Adrenal gland (tissue), 9 donors: ENCODE measurements at regions not wholly inside any gene's neighbourhood (a gene's known extent, or its start where the extent isn't known, plus 50 kb on each side); places are given as distances from the start of the nearest gene placed in this dataset.

Source experiments
- DNase-seq, 7 donors: peaks; one replicate each; pipeline ENCODE4 v3.0.0-alpha.2; 2019 to 2020
- H3K27ac ChIP-seq, 5 donors: fragments of 200-600 bp; sonication (generic) in 4 of 5; 1 replicate in 3 of 5; 2 replicates in 2 of 5; pipeline versions ENCODE4 v1.5.1 to v1.8.0; 2016 to 2020; ENCODE audit warnings: mild to moderate bottlenecking in 1 of 5
- H3K27me3 ChIP-seq: fragments of 200-600 bp; 2 replicates; pipeline ENCODE4 v1.8.0; 2021
- H3K36me3 ChIP-seq, 2 donors: fragments of 200-600 bp; replicated peaks in 1 of 2; 1 replicate in 1 of 2; 2 replicates in 1 of 2; pipeline versions ENCODE4 v1.5.1 to v1.8.0; 2018 to 2022
- H3K4me1 ChIP-seq, 2 donors: fragments of 200-600 bp; replicated peaks in 1 of 2; 1 replicate in 1 of 2; 2 replicates in 1 of 2; pipeline versions ENCODE4 v1.5.1 to v1.8.0; 2018 to 2021
- H3K4me3 ChIP-seq, 4 donors: fragments of 200-600 bp; sonication (generic) in 3 of 4; one replicate each; pipeline ENCODE4 v1.5.1; 2016 to 2018
- H3K9me3 ChIP-seq, 3 donors: fragments of 200-600 bp; sonication (generic) in 1 of 3; replicated peaks in 1 of 3; 1 replicate in 2 of 3; 2 replicates in 1 of 3; pipeline versions ENCODE4 v1.5.1 to v1.8.0; 2016 to 2021
- POLR2A ChIP-seq, 2 donors: fragments of 450-650 bp; IDR thresholded peaks; one replicate each; pipeline ENCODE4 v1.6.1; 2017; ENCODE audit warnings: antibody characterized with exemption in 2 of 2, mild to moderate bottlenecking in 2 of 2, moderate library complexity in 1 of 2
- WGBS, 4 donors: extraction: QIAGEN DNeasy Blood & Tissue Kit in 2 of 4; methylation state at CpG; one replicate each; pipeline versions ENCODE4 v1.1.5 to v1.1.7; 2013 to 2017; 5-methylcytosine and 5-hydroxymethylcytosine counted together
- intact Hi-C, 2 donors: fragments of 100-400 bp; cut with DNase I; formaldehyde crosslinking; loops; one replicate each; pipeline versions ENCODE4 v1.14.1 to v1.15.0; 2022 to 2023
- TF ChIP-seq, protein P1 (sequence below), 6 experiments: fragments of 450-650 bp in 4 of 6; fragments of 200-600 bp in 2 of 6; sonication (generic) in 1 of 6; IDR thresholded peaks; 1 replicate in 5 of 6; 2 replicates in 1 of 6; pipeline versions ENCODE4 v1.5.1 to v1.8.0; 2016 to 2021; ENCODE audit warnings: antibody characterized with exemption in 6 of 6, mild to moderate bottlenecking in 2 of 6, moderate library complexity in 1 of 6
- donor health status: healthy with polysubstance abuse.
- donor health status: Bipolar disorder and iron deficiency.
- donor health status: DM: yes; HTN: yes; CAD: no.
- donor health status: DM: no; HTN: no; CAD: no.
- donor health status: DM: no; HTN: no; CAD: no.

DNA sequence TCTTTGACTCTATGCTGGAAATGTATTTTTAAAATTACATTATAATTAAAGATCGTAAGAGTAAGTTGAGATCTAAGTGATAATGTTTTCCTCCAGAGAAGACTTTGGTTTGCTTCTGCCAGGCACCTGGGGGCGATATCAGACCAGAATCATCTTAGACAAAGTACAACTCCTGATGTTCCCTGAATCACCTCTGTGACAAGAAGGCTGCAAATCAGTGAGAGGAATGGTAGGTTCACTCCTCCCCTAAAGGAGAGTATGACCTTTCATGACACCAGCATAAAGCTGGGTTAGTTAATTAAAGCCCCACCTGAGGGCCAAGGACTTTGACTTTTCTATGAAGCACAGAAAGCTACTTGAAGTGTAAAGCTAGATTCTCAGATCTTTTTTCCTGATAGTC lies 114.4 kb upstream of the DTNA start:
- H3K4me1 ChIP-seq = peaks cover 0 to 2% of the 10 kb centered on the region in 2 donors
- TF ChIP-seq, protein P1, sequence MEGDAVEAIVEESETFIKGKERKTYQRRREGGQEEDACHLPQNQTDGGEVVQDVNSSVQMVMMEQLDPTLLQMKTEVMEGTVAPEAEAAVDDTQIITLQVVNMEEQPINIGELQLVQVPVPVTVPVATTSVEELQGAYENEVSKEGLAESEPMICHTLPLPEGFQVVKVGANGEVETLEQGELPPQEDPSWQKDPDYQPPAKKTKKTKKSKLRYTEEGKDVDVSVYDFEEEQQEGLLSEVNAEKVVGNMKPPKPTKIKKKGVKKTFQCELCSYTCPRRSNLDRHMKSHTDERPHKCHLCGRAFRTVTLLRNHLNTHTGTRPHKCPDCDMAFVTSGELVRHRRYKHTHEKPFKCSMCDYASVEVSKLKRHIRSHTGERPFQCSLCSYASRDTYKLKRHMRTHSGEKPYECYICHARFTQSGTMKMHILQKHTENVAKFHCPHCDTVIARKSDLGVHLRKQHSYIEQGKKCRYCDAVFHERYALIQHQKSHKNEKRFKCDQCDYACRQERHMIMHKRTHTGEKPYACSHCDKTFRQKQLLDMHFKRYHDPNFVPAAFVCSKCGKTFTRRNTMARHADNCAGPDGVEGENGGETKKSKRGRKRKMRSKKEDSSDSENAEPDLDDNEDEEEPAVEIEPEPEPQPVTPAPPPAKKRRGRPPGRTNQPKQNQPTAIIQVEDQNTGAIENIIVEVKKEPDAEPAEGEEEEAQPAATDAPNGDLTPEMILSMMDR (IDR thresholded peaks at IDR 0.05) = peak; percentile 27 to 52 (median 44)
- no peak for TF ChIP-seq POLR2A (IDR thresholded peaks at IDR 0.05)
- H3K36me3 ChIP-seq = no peaks in the 10 kb centered on the region
- intact Hi-C loops = loop anchor here in 1 of 2 donors (5.0 kb wide), 1 partner anchor 197 kb away; no protein-coding TSS in a partner anchor
- H3K9me3 ChIP-seq = no peaks in the 10 kb centered on the region
- no peak overlapping the region for H3K4me3 ChIP-seq
- no peak overlapping the region for H3K27ac ChIP-seq
- H3K27me3 ChIP-seq = no peaks in the 10 kb centered on the region
- peak in 6 of 7 donors; percentile 15 to 55 (median 38) for DNase-seq
- WGBS, 4 donors = 32 to 48% (median 41%) methylated on average over 2 of the region's 2 CpGs

GRCh38 chr18:34598120-34598635 lies 111.9 kb upstream of the DTNA start:
- no peak overlapping the region for H3K27ac ChIP-seq
- H3K27me3 ChIP-seq = no peaks in the 10 kb centered on the region
- no peaks in the 10 kb centered on the region for H3K4me1 ChIP-seq
- intact Hi-C loops = loop anchor here in 1 of 2 donors (5.0 kb wide), 1 partner anchor 194 kb away; no protein-coding TSS in a partner anchor
- DNase-seq = no peak
- 79 to 92% (median 90%) methylated on average over 4 of the region's 4 CpGs for WGBS, 4 donors
- no peak for TF ChIP-seq POLR2A (IDR thresholded peaks at IDR 0.05)
- TF ChIP-seq, protein P1 (IDR thresholded peaks at IDR 0.05) = no peak
- no peaks in the 10 kb centered on the region for H3K36me3 ChIP-seq
- H3K9me3 ChIP-seq = no peaks in the 10 kb centered on the region
- H3K4me3 ChIP-seq = no peak overlapping the region

- no peak for TF ChIP-seq POLR2A (IDR thresholded peaks at IDR 0.05)
- TF ChIP-seq, protein P1 (IDR thresholded peaks at IDR 0.05) = no peak
- Histone ChIP-seq H3K27me3 (no peaks in the 10 kb centered on the region), H3K4me1 (peaks cover 0 to 5% of the 10 kb centered on the region in 2 donors), H3K4me3 (no peak overlapping the region), H3K27ac (no peak overlapping the region), H3K9me3 (no peaks in the 10 kb centered on the region), H3K36me3 (no peaks in the 10 kb centered on the region)
- intact Hi-C loops = no loop called here
- DNase-seq = no peak
These were observed 109.9 kb upstream of the DTNA start for GRCh38 chr18:34600158-34600557.

- Histone ChIP-seq H3K9me3 (no peaks in the 10 kb centered on the region), H3K4me3 (no peak overlapping the region), H3K4me1 (peaks cover 0 to 6% of the 10 kb centered on the region in 2 donors), H3K27me3 (no peaks in the 10 kb centered on the region), H3K27ac (no peak overlapping the region), H3K36me3 (no peaks in the 10 kb centered on the region)
- no peak for TF ChIP-seq POLR2A (IDR thresholded peaks at IDR 0.05)
- TF ChIP-seq, protein P1 (IDR thresholded peaks at IDR 0.05) = no peak
- intact Hi-C loops = no loop called here
- no peak for DNase-seq
- WGBS, 4 donors = 80 to 100% (median 81%) methylated on average over 1 to 2 of the region's 2 CpGs
These were observed 109.0 kb upstream of the DTNA start for GRCh38 chr18:34600874-34601656.
